HG03139 (cell line): ENCODE measurements at regions not wholly inside any gene's neighbourhood (a gene's known extent, or its start where the extent isn't known, plus 50 kb on each side); places are given as distances from the start of the nearest gene placed in this dataset.

ENCODE experiments used
- ATAC-seq: cut with Tn5 transposase; IDR thresholded peaks from one replicate; pipeline ENCODE4 v1.9.1; 2021; ENCODE audit not compliant: unreplicated experiment

- ATAC-seq, result no peak
Observed at GRCh38 chr13:104105418-104106355, 1039.5 kb upstream of the SLC10A2 start.

GRCh38 chr13:104099750-104100149 is 1033.5 kb upstream of the SLC10A2 start:
- no peak for ATAC-seq

GRCh38 chr13:104098421-104098820 is 1032.2 kb upstream of the SLC10A2 start:
- ATAC-seq, result no peak

- no peak for ATAC-seq
Observed at GRCh38 chr13:104086759-104087158, 1020.5 kb upstream of the SLC10A2 start.

DNA sequence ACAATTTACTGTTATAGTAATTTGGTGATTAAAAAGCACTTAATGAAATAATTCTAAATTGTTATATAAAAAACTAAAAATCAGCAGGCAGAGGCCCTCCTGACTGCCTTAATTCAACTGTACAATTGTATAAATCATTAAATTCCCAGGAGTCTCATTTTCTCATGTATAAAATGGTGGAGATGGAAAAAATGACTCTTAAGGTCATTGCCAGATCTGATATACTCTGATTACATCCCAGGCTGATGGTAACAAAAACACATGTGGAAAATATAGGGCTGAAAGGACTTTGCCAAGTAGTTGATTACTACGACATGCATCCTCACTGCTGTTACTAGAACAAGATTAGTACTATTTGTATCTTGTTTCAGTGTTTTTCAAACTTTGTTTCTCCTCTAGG is 1020.0 kb upstream of the SLC10A2 start:
- ATAC-seq, result no peak

DNA sequence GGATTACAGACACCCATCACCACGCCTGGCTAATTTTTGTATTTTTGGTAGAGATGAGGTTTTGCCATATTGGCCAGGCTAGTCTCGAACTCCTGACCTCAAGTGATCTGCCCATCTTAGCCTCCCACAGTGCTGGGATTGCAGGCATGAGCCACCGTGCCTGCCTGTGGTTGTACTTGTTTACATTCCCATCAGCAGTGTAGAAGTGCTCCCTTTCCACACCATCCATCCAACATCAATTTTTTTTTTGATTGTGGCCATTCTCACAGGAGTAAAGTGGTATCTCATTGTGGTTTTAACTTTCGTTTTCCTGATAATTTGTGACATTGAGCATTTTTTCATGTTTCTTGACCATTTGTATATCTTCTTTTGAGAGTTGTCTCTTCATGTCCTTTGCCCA is 1019.4 kb upstream of the SLC10A2 start:
- ATAC-seq, result no peak

GRCh38 chr13:104074326-104074725 is 1008.1 kb upstream of the SLC10A2 start:
- ATAC-seq, result no peak

GRCh38 chr13:104071806-104072205 is 1005.6 kb upstream of the SLC10A2 start:
- ATAC-seq, result no peak

GRCh38 chr13:104065328-104065727 is 999.1 kb upstream of the SLC10A2 start:
- no peak for ATAC-seq

- no peak for ATAC-seq
Observed at GRCh38 chr13:104057861-104058260, 991.6 kb upstream of the SLC10A2 start.

- ATAC-seq, result no peak
Observed at GRCh38 chr13:104045907-104046306, 979.7 kb upstream of the SLC10A2 start.

DNA sequence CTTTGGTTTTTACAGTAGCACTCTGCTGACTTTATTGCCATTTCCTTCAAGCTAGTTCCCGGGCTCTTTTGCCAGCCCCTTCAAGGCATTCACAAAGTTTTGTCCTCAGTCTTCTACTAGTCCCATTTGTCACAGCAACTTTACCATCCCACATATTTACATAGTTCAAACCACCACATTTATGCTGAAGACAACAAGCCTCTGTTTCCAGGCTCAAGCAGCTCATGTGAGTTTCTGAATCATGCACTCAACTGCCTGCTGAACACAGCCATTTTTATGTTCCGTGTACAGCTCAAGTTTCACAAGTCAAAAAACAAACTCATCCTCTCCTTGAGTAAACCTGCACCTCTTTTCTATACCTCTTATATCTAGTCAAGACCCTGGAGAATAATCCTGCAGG is 977.0 kb upstream of the SLC10A2 start:
- ATAC-seq, result no peak

DNA sequence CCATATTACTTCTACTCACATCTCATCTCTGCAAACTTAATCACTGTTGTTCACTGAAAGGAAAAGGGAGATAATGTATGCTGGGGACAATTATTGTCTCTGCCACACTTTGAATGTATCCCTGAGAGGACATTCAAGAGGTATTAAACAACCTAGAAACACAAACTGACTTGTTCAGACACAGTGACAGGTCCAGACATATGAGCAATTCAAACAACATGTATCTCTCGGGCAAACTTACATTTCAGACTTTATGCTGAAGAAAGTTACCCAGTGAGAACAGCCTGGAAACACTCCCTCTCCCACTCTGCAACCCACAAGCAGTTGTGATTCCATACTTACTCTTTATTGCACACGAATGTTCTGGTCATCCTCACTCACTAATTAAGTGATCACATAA is 968.7 kb upstream of the SLC10A2 start:
- ATAC-seq, result no peak

GRCh38 chr13:104025303-104025702 is 959.1 kb upstream of the SLC10A2 start:
- no peak for ATAC-seq

GRCh38 chr13:104024416-104025170 is 958.4 kb upstream of the SLC10A2 start:
- ATAC-seq, result no peak

DNA sequence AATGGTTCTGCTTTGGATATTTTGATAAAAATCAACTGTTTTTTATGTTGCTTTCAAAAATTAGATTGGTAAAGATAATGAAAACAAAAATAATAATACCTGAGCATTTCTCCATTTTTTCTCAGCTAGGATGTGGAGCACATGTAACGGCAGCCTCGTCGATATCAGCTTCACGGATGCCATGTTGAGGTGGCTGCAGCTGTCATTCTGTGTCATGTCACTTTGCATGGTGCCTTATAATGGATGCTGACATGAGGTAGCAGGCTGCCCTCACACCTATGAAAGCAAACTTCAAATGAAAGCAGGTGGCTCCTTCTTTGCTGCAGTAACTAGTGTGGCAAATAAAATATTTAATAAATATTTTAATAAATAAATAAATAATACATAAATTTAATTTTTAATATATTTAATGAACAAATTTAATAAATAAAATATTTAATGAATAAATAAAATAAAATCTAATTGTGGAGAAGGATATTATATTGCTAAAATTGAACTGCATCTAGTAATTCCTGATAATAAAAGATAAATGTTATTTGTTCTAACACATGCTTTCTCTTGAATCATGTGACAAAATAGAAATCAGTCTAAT is 955.7 kb upstream of the SLC10A2 start:
- no peak for ATAC-seq

GRCh38 chr13:104017317-104017716 is 951.1 kb upstream of the SLC10A2 start:
- ATAC-seq, result no peak

DNA sequence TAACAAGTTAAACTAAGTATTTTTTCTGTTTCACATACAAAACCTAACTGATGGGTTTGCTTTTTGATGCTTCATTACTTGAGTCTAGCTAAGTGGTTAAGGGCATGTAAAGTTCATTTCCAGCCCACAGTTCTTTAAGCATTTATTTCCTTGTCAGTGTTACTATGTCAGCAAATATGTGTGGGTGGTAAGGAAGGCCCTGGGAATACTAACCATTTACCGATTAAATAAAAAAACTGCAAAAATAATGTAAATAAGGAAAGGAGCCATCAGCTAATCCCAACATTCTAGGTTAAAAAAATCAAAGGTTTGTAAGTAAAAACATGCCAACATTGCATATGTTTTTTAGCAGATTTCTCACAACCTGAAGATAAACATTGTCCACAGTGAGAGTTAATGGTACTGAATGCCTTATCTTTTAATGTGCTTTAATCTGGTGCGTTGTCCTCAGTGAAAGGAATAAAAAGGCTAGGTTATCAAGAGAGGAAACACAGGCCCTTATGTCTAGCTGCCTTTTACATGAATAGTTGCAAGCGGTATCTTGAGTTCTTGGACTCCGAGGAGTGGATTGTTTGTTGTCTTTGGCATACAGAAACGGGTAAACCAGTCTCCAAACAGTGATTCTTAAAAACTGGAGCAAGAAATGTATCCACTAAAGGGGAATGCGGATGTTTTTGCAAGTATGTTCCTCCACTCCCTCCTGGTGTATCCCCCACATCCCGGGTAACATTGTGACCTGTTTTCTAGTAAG is 949.6 kb upstream of the SLC10A2 start:
- no peak for ATAC-seq

- ATAC-seq, result no peak
Observed at GRCh38 chr13:104014803-104015645, 948.8 kb upstream of the SLC10A2 start.
